ENCODE measurements at regions not wholly inside any gene's neighbourhood (a gene's known extent, or its start where the extent isn't known, plus 50 kb on each side); places are given as distances from the start of the nearest gene placed in this dataset.
"Not testable (repeated sequence)": the region's sequence is repeated elsewhere in the genome, so short reads cannot be mapped to it uniquely, and the experiment has no call there.

GRCh38 chr2:49687918-49688317 lies 533.6 kb upstream of the FSHR start:
- Mint-ChIP-seq H3K27me3 (no peaks in the 10 kb centered on the region), H3K9me3 (peaks cover 4% of the 10 kb centered on the region), H3K4me1 (no peaks in the 10 kb centered on the region), H3K4me3 (no peak overlapping the region), H3K27ac (no peak overlapping the region), H3K36me3 (ENCODE audit: low read depth) (no peaks in the 10 kb centered on the region)
- intact Hi-C loops (cut with micrococcal nuclease): no loop called here
- DNase-seq: no peak

GRCh38 chr2:49686897-49687442 lies 532.7 kb upstream of the FSHR start:
- no peak for DNase-seq
- intact Hi-C loops (cut with micrococcal nuclease): no loop called here
- Mint-ChIP-seq H3K4me1 (no peaks in the 10 kb centered on the region), H3K27ac (no peak overlapping the region), H3K9me3 (no peaks in the 10 kb centered on the region), H3K36me3 (ENCODE audit: low read depth) (no peaks in the 10 kb centered on the region), H3K4me3 (no peak overlapping the region), H3K27me3 (no peaks in the 10 kb centered on the region)

- Mint-ChIP-seq H3K9me3 (no peaks in the 10 kb centered on the region), H3K4me1 (no peaks in the 10 kb centered on the region), H3K27ac (no peak overlapping the region), H3K27me3 (no peaks in the 10 kb centered on the region), H3K36me3 (ENCODE audit: low read depth) (no peaks in the 10 kb centered on the region), H3K4me3 (no peak overlapping the region)
- DNase-seq: no peak
- intact Hi-C loops (cut with micrococcal nuclease): no loop called here
Measured at GRCh38 chr2:49686291-49686690, 532.0 kb upstream of the FSHR start.

- no peak overlapping the region for H3K4me3 Mint-ChIP-seq
- intact Hi-C loops (cut with micrococcal nuclease): no loop called here
- no peak overlapping the region for H3K27ac Mint-ChIP-seq
- H3K27me3 Mint-ChIP-seq: no peaks in the 10 kb centered on the region
- no peaks in the 10 kb centered on the region for H3K36me3 Mint-ChIP-seq (ENCODE audit: low read depth)
- H3K4me1 Mint-ChIP-seq: no peaks in the 10 kb centered on the region
- H3K9me3 Mint-ChIP-seq: no peaks in the 10 kb centered on the region
- DNase-seq: no peak
Measured at GRCh38 chr2:49677227-49677626, 522.9 kb upstream of the FSHR start.

- no peaks in the 10 kb centered on the region for H3K4me1 Mint-ChIP-seq
- intact Hi-C loops (cut with micrococcal nuclease): no loop called here
- DNase-seq: no peak
- no peaks in the 10 kb centered on the region for H3K36me3 Mint-ChIP-seq (ENCODE audit: low read depth)
- H3K9me3 Mint-ChIP-seq: no peaks in the 10 kb centered on the region
- no peak overlapping the region for H3K27ac Mint-ChIP-seq
- H3K4me3 Mint-ChIP-seq: no peak overlapping the region
- H3K27me3 Mint-ChIP-seq: no peaks in the 10 kb centered on the region
Measured at GRCh38 chr2:49664827-49665226, 510.5 kb upstream of the FSHR start.

GRCh38 chr2:49661809-49662208 lies 507.5 kb upstream of the FSHR start:
- Mint-ChIP-seq H3K4me3 (no peak overlapping the region), H3K9me3 (no peaks in the 10 kb centered on the region), H3K36me3 (ENCODE audit: low read depth) (no peaks in the 10 kb centered on the region), H3K27ac (no peak overlapping the region), H3K27me3 (no peaks in the 10 kb centered on the region), H3K4me1 (no peaks in the 10 kb centered on the region)
- no peak for DNase-seq
- intact Hi-C loops (cut with micrococcal nuclease): no loop called here

GRCh38 chr2:49656853-49657252 lies 502.5 kb upstream of the FSHR start:
- Mint-ChIP-seq H3K27ac (no peak overlapping the region), H3K27me3 (no peaks in the 10 kb centered on the region), H3K4me1 (no peaks in the 10 kb centered on the region), H3K36me3 (ENCODE audit: low read depth) (no peaks in the 10 kb centered on the region), H3K9me3 (no peaks in the 10 kb centered on the region), H3K4me3 (no peak overlapping the region)
- intact Hi-C loops (cut with micrococcal nuclease): no loop called here
- no peak for DNase-seq

GRCh38 chr2:49643149-49643548 lies 488.8 kb upstream of the FSHR start:
- intact Hi-C loops (cut with micrococcal nuclease): no loop called here
- Mint-ChIP-seq H3K27me3 (no peaks in the 10 kb centered on the region), H3K4me3 (no peak overlapping the region), H3K9me3 (peaks cover 5% of the 10 kb centered on the region), H3K27ac (no peak overlapping the region), H3K4me1 (no peaks in the 10 kb centered on the region), H3K36me3 (ENCODE audit: low read depth) (no peaks in the 10 kb centered on the region)
- DNase-seq: no peak

GRCh38 chr2:49640630-49641029 lies 486.3 kb upstream of the FSHR start:
- no peaks in the 10 kb centered on the region for H3K9me3 Mint-ChIP-seq
- no peak for DNase-seq
- H3K4me1 Mint-ChIP-seq: no peaks in the 10 kb centered on the region
- H3K36me3 Mint-ChIP-seq (ENCODE audit: low read depth): no peaks in the 10 kb centered on the region
- intact Hi-C loops (cut with micrococcal nuclease): no loop called here
- no peak overlapping the region for H3K27ac Mint-ChIP-seq
- H3K27me3 Mint-ChIP-seq: no peaks in the 10 kb centered on the region
- no peak overlapping the region for H3K4me3 Mint-ChIP-seq

GRCh38 chr2:49621016-49621415 lies 466.7 kb upstream of the FSHR start:
- intact Hi-C loops (cut with micrococcal nuclease): no loop called here

GRCh38 chr2:49619804-49620203 lies 465.5 kb upstream of the FSHR start:
- no peaks in the 10 kb centered on the region for H3K36me3 Mint-ChIP-seq (ENCODE audit: low read depth)
- intact Hi-C loops (cut with micrococcal nuclease): no loop called here
- no peaks in the 10 kb centered on the region for H3K4me1 Mint-ChIP-seq
- no peak overlapping the region for H3K4me3 Mint-ChIP-seq
- H3K9me3 Mint-ChIP-seq: no peaks in the 10 kb centered on the region
- DNase-seq: no peak
- no peaks in the 10 kb centered on the region for H3K27me3 Mint-ChIP-seq
- H3K27ac Mint-ChIP-seq: no peak overlapping the region

More at GRCh38 chr2:49621016-49621415, 466.7 kb upstream of the FSHR start:
- no peaks in the 10 kb centered on the region for H3K9me3 Mint-ChIP-seq
- H3K4me1 Mint-ChIP-seq: no peaks in the 10 kb centered on the region
- no peak overlapping the region for H3K27ac Mint-ChIP-seq
- no peak overlapping the region for H3K4me3 Mint-ChIP-seq
- H3K36me3 Mint-ChIP-seq (ENCODE audit: low read depth): no peaks in the 10 kb centered on the region
- no peaks in the 10 kb centered on the region for H3K27me3 Mint-ChIP-seq
- no peak for DNase-seq

- DNase-seq: no peak
- no peaks in the 10 kb centered on the region for H3K9me3 Mint-ChIP-seq
- H3K4me3 Mint-ChIP-seq: no peak overlapping the region
- H3K36me3 Mint-ChIP-seq (ENCODE audit: low read depth): no peaks in the 10 kb centered on the region
- intact Hi-C loops (cut with micrococcal nuclease): no loop called here
- no peaks in the 10 kb centered on the region for H3K27me3 Mint-ChIP-seq
- H3K27ac Mint-ChIP-seq: no peak overlapping the region
- no peaks in the 10 kb centered on the region for H3K4me1 Mint-ChIP-seq
Measured at GRCh38 chr2:49618491-49618890, 464.2 kb upstream of the FSHR start.

GRCh38 chr2:49616800-49617199 lies 462.5 kb upstream of the FSHR start:
- Mint-ChIP-seq H3K4me3 (no peak overlapping the region), H3K9me3 (no peaks in the 10 kb centered on the region), H3K27ac (no peak overlapping the region), H3K4me1 (no peaks in the 10 kb centered on the region), H3K27me3 (no peaks in the 10 kb centered on the region), H3K36me3 (ENCODE audit: low read depth) (no peaks in the 10 kb centered on the region)
- intact Hi-C loops (cut with micrococcal nuclease): no loop called here
- no peak for DNase-seq

GRCh38 chr2:49611796-49612195 lies 457.5 kb upstream of the FSHR start:
- H3K4me3 Mint-ChIP-seq; H3K4me1 Mint-ChIP-seq; DNase-seq; intact Hi-C loops (cut with micrococcal nuclease); H3K36me3 Mint-ChIP-seq (ENCODE audit: low read depth); H3K27ac Mint-ChIP-seq; H3K27me3 Mint-ChIP-seq; H3K9me3 Mint-ChIP-seq: not testable (repeated sequence)

GRCh38 chr2:49600524-49600923 lies 446.2 kb upstream of the FSHR start:
- no peaks in the 10 kb centered on the region for H3K36me3 Mint-ChIP-seq (ENCODE audit: low read depth)
- DNase-seq: no peak
- intact Hi-C loops (cut with micrococcal nuclease): no loop called here
- H3K27ac Mint-ChIP-seq: no peak overlapping the region
- no peak overlapping the region for H3K4me3 Mint-ChIP-seq
- no peaks in the 10 kb centered on the region for H3K27me3 Mint-ChIP-seq
- H3K9me3 Mint-ChIP-seq: no peaks in the 10 kb centered on the region
- no peaks in the 10 kb centered on the region for H3K4me1 Mint-ChIP-seq
